MCF 10A (cell line): ENCODE measurements at regions not wholly inside any gene's neighbourhood (a gene's known extent, or its start where the extent isn't known, plus 50 kb on each side); places are given as distances from the start of the nearest gene placed in this dataset.

Experiments used
- BruUV-seq: library from RNA; stranded (reverse); fragments of 400-500 nt; replicated peaks from 2 replicates; lab custom pipeline; 2021; lab: Mats Ljungman, UMichigan
- CTCF ChIA-PET: fragments of 300-600 bp; sonication (Branson Sonifier 250); formaldehyde crosslinking; extraction: SDS; loops from one replicate; lab custom pipeline; 2021; ENCODE audit warnings: antibody characterized with exemption, inconsistent platforms; lab: Yijun Ruan, JAX
- POLR2A ChIA-PET: fragments of 300-600, 350-650 bp; sonication (Branson Sonifier 250); formaldehyde crosslinking; extraction: SDS; loops from one replicate; lab custom pipeline; 2020; ENCODE audit warnings: antibody characterized with exemption, inconsistent platforms; lab: Yijun Ruan, JAX
- DNase-seq: peaks from one replicate; pipeline ENCODE4 v3.0.0-alpha.2; 2018; ENCODE audit not compliant: unreplicated experiment
- H3K27ac Mint-ChIP-seq: one replicate; pipeline ENCODE4 v1.8.0; 2022; ENCODE audit warnings: mild to moderate bottlenecking, low read depth, mixed read lengths; ENCODE audit not compliant: unreplicated experiment
- H3K27me3 Mint-ChIP-seq: one replicate; pipeline ENCODE4 v1.8.0; 2022; ENCODE audit warnings: mixed read lengths; ENCODE audit not compliant: insufficient read depth, unreplicated experiment
- H3K36me3 Mint-ChIP-seq: one replicate; pipeline ENCODE4 v1.8.0; 2022; ENCODE audit warnings: mild to moderate bottlenecking, moderate library complexity, mixed read lengths; ENCODE audit not compliant: insufficient read depth, unreplicated experiment
- H3K4me1 Mint-ChIP-seq: one replicate; pipeline ENCODE4 v1.8.0; 2022; ENCODE audit warnings: mixed read lengths; ENCODE audit not compliant: insufficient read depth, unreplicated experiment
- H3K4me3 Mint-ChIP-seq: one replicate; pipeline ENCODE4 v1.8.0; 2022; ENCODE audit warnings: mild to moderate bottlenecking, moderate library complexity, mixed read lengths; ENCODE audit not compliant: unreplicated experiment
- H3K9me3 Mint-ChIP-seq: one replicate; pipeline ENCODE4 v1.8.0; 2022; ENCODE audit warnings: mixed read lengths; ENCODE audit not compliant: unreplicated experiment
- CTCF ChIP-seq: fragments of 200-600 bp; IDR thresholded peaks from one replicate; pipeline ENCODE4 v1.8.0; 2022; ENCODE audit warnings: antibody characterized with exemption, mild to moderate bottlenecking; ENCODE audit not compliant: unreplicated experiment
- intact Hi-C: fragments of 100-400 bp; cut with micrococcal nuclease; formaldehyde crosslinking; loops from 2 replicates; pipeline ENCODE4 v1.14.1; 2022

GRCh38 chr2:149652526-149652925 is 65.0 kb upstream of the MMADHC start:
- no peaks in the 10 kb centered on the region for H3K36me3 Mint-ChIP-seq
- peaks cover 14% of the 10 kb centered on the region for H3K4me1 Mint-ChIP-seq
- CTCF ChIA-PET = no interaction called here
- no peak overlapping the region for H3K27ac Mint-ChIP-seq
- TF ChIP-seq CTCF = no peak
- H3K9me3 Mint-ChIP-seq = no peaks in the 10 kb centered on the region
- POLR2A ChIA-PET = no interaction called here
- no peak for DNase-seq
- intact Hi-C loops = no loop called here
- H3K27me3 Mint-ChIP-seq = no peaks in the 10 kb centered on the region
- H3K4me3 Mint-ChIP-seq = no peak overlapping the region
- BruUV-seq = no TSS peak

- Mint-ChIP-seq H3K4me1 (peaks cover 14% of the 10 kb centered on the region), H3K27ac (no peak overlapping the region), H3K4me3 (no peak overlapping the region), H3K27me3 (no peaks in the 10 kb centered on the region), H3K36me3 (no peaks in the 10 kb centered on the region), H3K9me3 (no peaks in the 10 kb centered on the region)
- ChIA-PET CTCF (no interaction called here), POLR2A (no interaction called here)
- TF ChIP-seq CTCF = no peak
- no peak for DNase-seq
- intact Hi-C loops = no loop called here
- no TSS peak for BruUV-seq
Observed at GRCh38 chr2:149651229-149651628, 63.7 kb upstream of the MMADHC start.

- H3K36me3 Mint-ChIP-seq = no peaks in the 10 kb centered on the region
- ChIA-PET POLR2A (no interaction called here), CTCF (no interaction called here)
- BruUV-seq = no TSS peak
- intact Hi-C loops = no loop called here
- H3K4me1 Mint-ChIP-seq = peaks cover 14% of the 10 kb centered on the region
- TF ChIP-seq CTCF = no peak
- no peak overlapping the region for H3K4me3 Mint-ChIP-seq
- no peak overlapping the region for H3K27ac Mint-ChIP-seq
- no peaks in the 10 kb centered on the region for H3K9me3 Mint-ChIP-seq
- no peak for DNase-seq
- H3K27me3 Mint-ChIP-seq = no peaks in the 10 kb centered on the region
Observed at GRCh38 chr2:149650006-149650405, 62.4 kb upstream of the MMADHC start.

GRCh38 chr2:149648282-149649030 is 60.9 kb upstream of the MMADHC start:
- no peak overlapping the region for H3K4me3 Mint-ChIP-seq
- no TSS peak for BruUV-seq
- H3K9me3 Mint-ChIP-seq = no peaks in the 10 kb centered on the region
- CTCF ChIA-PET = interaction anchor here (0.9 to 1.7 kb wide), 2 partner anchors 9 to 90 kb away, joined by 4 read pairs; no protein-coding TSS in a partner anchor
- peaks cover 14% of the 10 kb centered on the region for H3K4me1 Mint-ChIP-seq
- POLR2A ChIA-PET = interaction anchor here (0.6 to 1.1 kb wide), 3 partner anchors 9 to 88 kb away, joined by 3 to 4 read pairs (median 3); no protein-coding TSS in a partner anchor
- no peaks in the 10 kb centered on the region for H3K27me3 Mint-ChIP-seq
- intact Hi-C loops = no loop called here
- no peaks in the 10 kb centered on the region for H3K36me3 Mint-ChIP-seq
- H3K27ac Mint-ChIP-seq = peak overlapping the region; percentile 84
- no peak for TF ChIP-seq CTCF
- DNase-seq = peak; percentile 67
